H1 (cell line): ENCODE measurements at regions not wholly inside any gene's neighbourhood (a gene's known extent, or its start where the extent isn't known, plus 50 kb on each side); places are given as distances from the start of the nearest gene placed in this dataset.

ENCODE experiments used
- CEBPB ChIP-seq: IDR thresholded peaks from 2 replicates; pipeline ENCODE4 v1.6.1; 2012; ENCODE audit warnings: low read depth, low read length
- CTBP2 ChIP-seq: IDR thresholded peaks from 2 replicates; pipeline ENCODE4 v1.7.0; 2011; ENCODE audit warnings: borderline replicate concordance, mild to moderate bottlenecking, moderate library complexity, mixed read lengths, low read length; ENCODE audit not compliant: insufficient read depth, insufficient read length
- EP300 ChIP-seq, 2 experiments: IDR thresholded peaks; 1 replicate in 1 of 2; 2 replicates in 1 of 2; pipeline ENCODE4 v1.6.1; 2011 to 2012; ENCODE audit warnings: low read depth in 2 of 2, low read length in 2 of 2, mild to moderate bottlenecking in 2 of 2, borderline replicate concordance in 1 of 2, inconsistent platforms in 1 of 2, moderate library complexity in 1 of 2
- MAFK ChIP-seq: IDR thresholded peaks from 2 replicates; pipeline ENCODE4 v1.6.1; 2012; ENCODE audit warnings: low read depth, mild to moderate bottlenecking, improper control_type of control experiment, low read length
- MAX ChIP-seq: IDR thresholded peaks from 2 replicates; pipeline ENCODE4 v1.6.1; 2012; ENCODE audit warnings: inconsistent platforms
- POLR2A ChIP-seq, 2 experiments: IDR thresholded peaks; 1 replicate in 1 of 2; 2 replicates in 1 of 2; pipeline ENCODE4 v1.6.1; 2011; ENCODE audit warnings: low read depth in 2 of 2, low read length in 2 of 2, mild to moderate bottlenecking in 2 of 2; ENCODE audit errors: control extremely low read depth in 1 of 2
- SIX5 ChIP-seq: IDR thresholded peaks from 2 replicates; pipeline ENCODE4 v1.6.1; 2011; ENCODE audit warnings: mild to moderate bottlenecking, low read depth, low read length
- SP1 ChIP-seq: IDR thresholded peaks from 2 replicates; pipeline ENCODE4 v1.6.1; 2011; ENCODE audit warnings: low read depth, low read length
- SP4 ChIP-seq: IDR thresholded peaks from 2 replicates; pipeline ENCODE4 v1.6.1; 2012; ENCODE audit warnings: low read length, inconsistent platforms
- TAF1 ChIP-seq: IDR thresholded peaks from 2 replicates; pipeline ENCODE4 v1.6.1; 2011; ENCODE audit warnings: mild to moderate bottlenecking, low read depth, low read length
- TEAD4 ChIP-seq: IDR thresholded peaks from 2 replicates; pipeline ENCODE4 v1.6.1; 2012; ENCODE audit warnings: low read depth, low read length, inconsistent platforms, mixed read lengths
- USF2 ChIP-seq: IDR thresholded peaks from 2 replicates; pipeline ENCODE4 v1.6.1; 2011; ENCODE audit warnings: low read length, improper control_type of control experiment
- ZNF274 ChIP-seq: IDR thresholded peaks from 2 replicates; pipeline ENCODE4 v1.7.0; 2012; ENCODE audit warnings: low read length, borderline replicate concordance; ENCODE audit errors: extremely low read depth
- TF ChIP-seq, protein P1 (sequence below), 3 experiments: IDR thresholded peaks; 1 replicate in 2 of 3; 2 replicates in 1 of 3; pipeline versions ENCODE4 v1.5.1 to v1.6.1; 2011; ENCODE audit warnings: low read length in 3 of 3, mild to moderate bottlenecking in 3 of 3, inconsistent platforms in 2 of 3, low read depth in 1 of 3, moderate library complexity in 1 of 3; ENCODE audit not compliant: insufficient read depth in 1 of 3; ENCODE audit errors: control extremely low read depth in 1 of 3

GRCh38 chr6:40015530-40015929 is 81.3 kb upstream of the MOCS1 start:
- TF ChIP-seq EP300 (IDR thresholded peaks at IDR 0.05; ENCODE audit: borderline replicate concordance in 1 of 2, low read depth in 2 of 2, low read length in 2 of 2), result no peak
- TF ChIP-seq, protein P1, sequence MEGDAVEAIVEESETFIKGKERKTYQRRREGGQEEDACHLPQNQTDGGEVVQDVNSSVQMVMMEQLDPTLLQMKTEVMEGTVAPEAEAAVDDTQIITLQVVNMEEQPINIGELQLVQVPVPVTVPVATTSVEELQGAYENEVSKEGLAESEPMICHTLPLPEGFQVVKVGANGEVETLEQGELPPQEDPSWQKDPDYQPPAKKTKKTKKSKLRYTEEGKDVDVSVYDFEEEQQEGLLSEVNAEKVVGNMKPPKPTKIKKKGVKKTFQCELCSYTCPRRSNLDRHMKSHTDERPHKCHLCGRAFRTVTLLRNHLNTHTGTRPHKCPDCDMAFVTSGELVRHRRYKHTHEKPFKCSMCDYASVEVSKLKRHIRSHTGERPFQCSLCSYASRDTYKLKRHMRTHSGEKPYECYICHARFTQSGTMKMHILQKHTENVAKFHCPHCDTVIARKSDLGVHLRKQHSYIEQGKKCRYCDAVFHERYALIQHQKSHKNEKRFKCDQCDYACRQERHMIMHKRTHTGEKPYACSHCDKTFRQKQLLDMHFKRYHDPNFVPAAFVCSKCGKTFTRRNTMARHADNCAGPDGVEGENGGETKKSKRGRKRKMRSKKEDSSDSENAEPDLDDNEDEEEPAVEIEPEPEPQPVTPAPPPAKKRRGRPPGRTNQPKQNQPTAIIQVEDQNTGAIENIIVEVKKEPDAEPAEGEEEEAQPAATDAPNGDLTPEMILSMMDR (IDR thresholded peaks at IDR 0.05; ENCODE audit: control extremely low read depth in 1 of 3, insufficient read depth in 1 of 3, low read depth in 1 of 3, low read length in 3 of 3), result no peak
- no peak for TF ChIP-seq POLR2A (IDR thresholded peaks at IDR 0.05; ENCODE audit: control extremely low read depth in 1 of 2, low read depth in 2 of 2, low read length in 2 of 2)
- no peak for TF ChIP-seq TEAD4
- no peak for TF ChIP-seq CEBPB
- TF ChIP-seq USF2, result no peak
- TF ChIP-seq SP1, result no peak
- TF ChIP-seq SP4, result no peak
- TF ChIP-seq ZNF274, result no peak
- TF ChIP-seq MAFK, result no peak
- no peak for TF ChIP-seq MAX
- TF ChIP-seq TAF1, result no peak
- no peak for TF ChIP-seq SIX5
- no peak for TF ChIP-seq CTBP2
